Lung (tissue), 11 donors: ENCODE measurements at regions not wholly inside any gene's neighbourhood (a gene's known extent, or its start where the extent isn't known, plus 50 kb on each side); places are given as distances from the start of the nearest gene placed in this dataset.

Experiments
- ATAC-seq: fragments of 200-7000 bp; cut with Tn5 transposase; one replicate; pipeline ENCODE4 v1.9.1; 2020; ENCODE audit warnings: moderate number of reproducible peaks; ENCODE audit not compliant: insufficient read depth, low FRiP score
- DNase-seq, 3 donors: peaks; one replicate each; pipeline ENCODE4 v3.0.0-alpha.2; 2013 to 2017
- H3K27ac ChIP-seq, 2 donors: one replicate each; pipeline ENCODE4 v1.5.1; 2013; ENCODE audit warnings: mild to moderate bottlenecking in 2 of 2, moderate library complexity in 2 of 2, control low read depth in 1 of 2, inconsistent platforms in 1 of 2, low read depth in 1 of 2, low read length in 1 of 2
- H3K27me3 ChIP-seq, 3 donors: one replicate each; pipeline ENCODE4 v1.5.1; 2013; ENCODE audit warnings: low read length in 2 of 3; ENCODE audit not compliant: control insufficient read depth in 3 of 3, insufficient read depth in 3 of 3
- H3K36me3 ChIP-seq, 4 donors: one replicate each; pipeline ENCODE4 v1.5.1; 2013; ENCODE audit warnings: low read length in 4 of 4, mild to moderate bottlenecking in 1 of 4, moderate library complexity in 1 of 4; ENCODE audit not compliant: control insufficient read depth in 4 of 4, insufficient read depth in 4 of 4
- H3K4me1 ChIP-seq, 5 donors: one replicate each; pipeline ENCODE4 v1.5.1; 2013; ENCODE audit warnings: low read length in 5 of 5, mild to moderate bottlenecking in 2 of 5, moderate library complexity in 1 of 5; ENCODE audit not compliant: control insufficient read depth in 5 of 5, insufficient read depth in 5 of 5
- H3K4me3 ChIP-seq: one replicate; pipeline ENCODE4 v1.5.1; 2013; ENCODE audit warnings: mild to moderate bottlenecking, control low read depth, moderate library complexity
- H3K9ac ChIP-seq, 2 donors: one replicate each; pipeline ENCODE4 v1.5.1; 2013; ENCODE audit warnings: low read length in 2 of 2, control low read depth in 1 of 2; ENCODE audit not compliant: insufficient read depth in 1 of 2
- H3K9me3 ChIP-seq, 4 donors: one replicate each; pipeline ENCODE4 v1.5.1; 2013; ENCODE audit warnings: low read length in 3 of 4, mild to moderate bottlenecking in 1 of 4, moderate library complexity in 1 of 4; ENCODE audit not compliant: control insufficient read depth in 4 of 4, insufficient read depth in 3 of 4
- WGBS, 2 donors: extraction: QIAGEN DNeasy Blood & Tissue Kit; methylation state at CpG; one replicate each; pipeline ENCODE4 v1.1.7; 2013; 5-methylcytosine and 5-hydroxymethylcytosine counted together
- TF ChIP-seq, protein P1 (sequence below): IDR thresholded peaks from 2 replicates; pipeline ENCODE4 v1.5.1; 2012; ENCODE audit warnings: mild to moderate bottlenecking; ENCODE audit errors: control extremely low read depth, extremely low read depth
- donor health status: control.
- donor health status: control.
- donor health status: Bipolar disorder and iron deficiency.
- donor health status: healthy.
- donor health status: DM: yes; HTN: yes; CAD: no.

- ATAC-seq (no peak), DNase-seq (no peak)
- TF ChIP-seq, protein P1, sequence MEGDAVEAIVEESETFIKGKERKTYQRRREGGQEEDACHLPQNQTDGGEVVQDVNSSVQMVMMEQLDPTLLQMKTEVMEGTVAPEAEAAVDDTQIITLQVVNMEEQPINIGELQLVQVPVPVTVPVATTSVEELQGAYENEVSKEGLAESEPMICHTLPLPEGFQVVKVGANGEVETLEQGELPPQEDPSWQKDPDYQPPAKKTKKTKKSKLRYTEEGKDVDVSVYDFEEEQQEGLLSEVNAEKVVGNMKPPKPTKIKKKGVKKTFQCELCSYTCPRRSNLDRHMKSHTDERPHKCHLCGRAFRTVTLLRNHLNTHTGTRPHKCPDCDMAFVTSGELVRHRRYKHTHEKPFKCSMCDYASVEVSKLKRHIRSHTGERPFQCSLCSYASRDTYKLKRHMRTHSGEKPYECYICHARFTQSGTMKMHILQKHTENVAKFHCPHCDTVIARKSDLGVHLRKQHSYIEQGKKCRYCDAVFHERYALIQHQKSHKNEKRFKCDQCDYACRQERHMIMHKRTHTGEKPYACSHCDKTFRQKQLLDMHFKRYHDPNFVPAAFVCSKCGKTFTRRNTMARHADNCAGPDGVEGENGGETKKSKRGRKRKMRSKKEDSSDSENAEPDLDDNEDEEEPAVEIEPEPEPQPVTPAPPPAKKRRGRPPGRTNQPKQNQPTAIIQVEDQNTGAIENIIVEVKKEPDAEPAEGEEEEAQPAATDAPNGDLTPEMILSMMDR: no peak
- Histone ChIP-seq H3K9ac (no peak overlapping the region), H3K4me3 (no peak overlapping the region), H3K27me3 (no peaks in the 10 kb centered on the region), H3K9me3 (peaks cover 0 to 3% (median 0%) of the 10 kb centered on the region in 4 donors), H3K4me1 (peaks cover 0 to 14% (median 0%) of the 10 kb centered on the region in 5 donors), H3K36me3 (no peaks in the 10 kb centered on the region), H3K27ac (no peak overlapping the region)
- 89 to 90% methylated on average over 1 of the region's 1 CpG for WGBS, 2 donors
Measured at GRCh38 chr6:84489598-84489997, 262.2 kb upstream of the CEP162 start.

- TF ChIP-seq, protein P1: no peak
- H3K9me3 ChIP-seq: peaks cover 0 to 3% (median 0%) of the 10 kb centered on the region in 4 donors
- H3K4me1 ChIP-seq: peaks cover 0 to 2% (median 0%) of the 10 kb centered on the region in 5 donors
- no peaks in the 10 kb centered on the region for H3K27me3 ChIP-seq
- H3K27ac ChIP-seq: no peak overlapping the region
- H3K9ac ChIP-seq: no peak overlapping the region
- ATAC-seq (no peak), DNase-seq (no peak)
- H3K4me3 ChIP-seq: no peak overlapping the region
- no peaks in the 10 kb centered on the region for H3K36me3 ChIP-seq
Measured at GRCh38 chr6:84486526-84486925, 259.1 kb upstream of the CEP162 start.

DNA sequence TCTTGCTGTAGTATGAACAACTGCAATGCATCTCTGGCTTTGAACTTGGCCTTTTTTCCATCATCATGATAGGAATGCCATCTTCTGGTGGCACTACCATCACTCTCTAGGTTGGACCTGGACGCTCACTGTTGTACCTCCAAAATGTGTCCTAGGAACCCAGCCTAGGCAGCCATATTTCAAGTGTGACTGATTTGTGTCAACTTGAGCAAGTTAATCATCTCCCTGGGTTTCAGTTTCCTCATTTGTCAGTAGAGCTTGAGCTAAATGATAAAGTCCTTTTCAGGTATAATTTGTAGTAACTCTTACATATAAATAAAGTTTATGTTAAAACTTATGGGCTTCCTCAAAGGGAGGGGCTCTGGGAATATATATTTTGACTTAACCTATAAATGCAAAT is 241.7 kb upstream of the CEP162 start:
- Histone ChIP-seq H3K4me3 (no peak overlapping the region), H3K27ac (no peak overlapping the region), H3K4me1 (no peaks in the 10 kb centered on the region), H3K36me3 (no peaks in the 10 kb centered on the region), H3K9ac (no peak overlapping the region), H3K9me3 (no peaks in the 10 kb centered on the region), H3K27me3 (no peaks in the 10 kb centered on the region)
- DNase-seq (no peak), ATAC-seq (no peak)
- TF ChIP-seq, protein P1: no peak
- WGBS, 2 donors: 87 to 91% methylated on average over 1 of the region's 1 CpG

DNA sequence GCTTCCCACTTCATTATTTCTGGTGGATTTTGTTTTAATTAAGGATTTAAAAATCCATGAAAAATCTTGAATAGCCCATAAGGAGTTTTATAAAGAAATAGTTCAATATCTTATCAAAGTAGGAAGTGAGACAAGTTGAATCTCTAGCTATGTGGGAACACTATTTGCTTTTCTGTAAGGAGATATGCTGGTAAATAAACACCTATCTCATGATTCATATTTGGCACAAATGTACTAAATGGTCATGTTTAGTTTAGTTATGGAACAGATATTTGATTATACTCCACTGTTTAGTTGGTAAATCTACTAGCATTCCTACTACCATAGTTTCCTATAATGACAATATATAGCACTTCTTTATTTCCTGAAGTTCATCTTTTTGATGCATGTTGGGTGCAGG is 239.9 kb upstream of the CEP162 start:
- no peak overlapping the region for H3K4me3 ChIP-seq
- H3K9ac ChIP-seq: no peak overlapping the region
- H3K4me1 ChIP-seq: no peaks in the 10 kb centered on the region
- H3K27ac ChIP-seq: no peak overlapping the region
- DNase-seq (no peak), ATAC-seq (no peak)
- no peaks in the 10 kb centered on the region for H3K9me3 ChIP-seq
- no peaks in the 10 kb centered on the region for H3K27me3 ChIP-seq
- TF ChIP-seq, protein P1: no peak
- no peaks in the 10 kb centered on the region for H3K36me3 ChIP-seq
